ENCODE measurements at regions not wholly inside any gene's neighbourhood (a gene's known extent, or its start where the extent isn't known, plus 50 kb on each side); places are given as distances from the start of the nearest gene placed in this dataset.

GRCh38 chr2:128986867-128987268, 668.2 kb upstream of the HS6ST1 start:
- Mint-ChIP-seq H3K27me3 (ENCODE audit: low read depth) (no peaks in the 10 kb centered on the region), H3K4me1 (ENCODE audit: low read depth) (no peaks in the 10 kb centered on the region), H3K4me3 (no peak overlapping the region), H3K9me3 (no peaks in the 10 kb centered on the region), H3K36me3 (ENCODE audit: insufficient read depth) (no peaks in the 10 kb centered on the region)
- ATAC-seq (no peak), DNase-seq (no peak)

- Mint-ChIP-seq H3K4me3 (no peak overlapping the region), H3K9me3 (no peaks in the 10 kb centered on the region), H3K27me3 (ENCODE audit: low read depth) (no peaks in the 10 kb centered on the region), H3K36me3 (ENCODE audit: insufficient read depth) (no peaks in the 10 kb centered on the region), H3K4me1 (ENCODE audit: low read depth) (no peaks in the 10 kb centered on the region)
- no peak for ATAC-seq
- DNase-seq, result no peak
Observed at GRCh38 chr2:128988326-128988725, 669.7 kb upstream of the HS6ST1 start.

- Mint-ChIP-seq H3K4me1 (ENCODE audit: low read depth) (no peaks in the 10 kb centered on the region), H3K4me3 (no peak overlapping the region), H3K36me3 (ENCODE audit: insufficient read depth) (no peaks in the 10 kb centered on the region), H3K9me3 (no peaks in the 10 kb centered on the region), H3K27me3 (ENCODE audit: low read depth) (no peaks in the 10 kb centered on the region)
- no peak for DNase-seq
- no peak for ATAC-seq
Observed at GRCh38 chr2:128988967-128989366, 670.3 kb upstream of the HS6ST1 start.

- Mint-ChIP-seq H3K36me3 (ENCODE audit: insufficient read depth) (no peaks in the 10 kb centered on the region), H3K4me3 (no peak overlapping the region), H3K9me3 (no peaks in the 10 kb centered on the region), H3K4me1 (ENCODE audit: low read depth) (no peaks in the 10 kb centered on the region), H3K27me3 (ENCODE audit: low read depth) (no peaks in the 10 kb centered on the region)
- no peak for ATAC-seq
- DNase-seq, result no peak
Observed at GRCh38 chr2:128995086-128995485, 676.4 kb upstream of the HS6ST1 start.

- Mint-ChIP-seq H3K36me3 (ENCODE audit: insufficient read depth) (no peaks in the 10 kb centered on the region), H3K4me3 (no peak overlapping the region), H3K27me3 (ENCODE audit: low read depth) (no peaks in the 10 kb centered on the region), H3K9me3 (no peaks in the 10 kb centered on the region), H3K4me1 (ENCODE audit: low read depth) (no peaks in the 10 kb centered on the region)
- no peak for DNase-seq
- ATAC-seq, result no peak
Observed at GRCh38 chr2:128996078-128996477, 677.4 kb upstream of the HS6ST1 start.

- DNase-seq (no peak), ATAC-seq (no peak)
- Mint-ChIP-seq H3K27me3 (ENCODE audit: low read depth) (no peaks in the 10 kb centered on the region), H3K4me3 (no peak overlapping the region), H3K4me1 (ENCODE audit: low read depth) (no peaks in the 10 kb centered on the region), H3K36me3 (ENCODE audit: insufficient read depth) (no peaks in the 10 kb centered on the region), H3K9me3 (no peaks in the 10 kb centered on the region)
Observed at GRCh38 chr2:128997166-128997866, 678.6 kb upstream of the HS6ST1 start.

- no peaks in the 10 kb centered on the region for H3K36me3 Mint-ChIP-seq (ENCODE audit: insufficient read depth)
- no peak for ATAC-seq
- no peak overlapping the region for H3K4me3 Mint-ChIP-seq
- peaks cover 2% of the 10 kb centered on the region for H3K27me3 Mint-ChIP-seq (ENCODE audit: low read depth)
- H3K9me3 Mint-ChIP-seq, result no peaks in the 10 kb centered on the region
- H3K4me1 Mint-ChIP-seq (ENCODE audit: low read depth), result no peaks in the 10 kb centered on the region
- DNase-seq, result no peak
Observed at GRCh38 chr2:129001926-129002325, 683.3 kb upstream of the HS6ST1 start.

- Mint-ChIP-seq H3K4me1 (ENCODE audit: low read depth) (no peaks in the 10 kb centered on the region), H3K9me3 (no peaks in the 10 kb centered on the region), H3K27me3 (ENCODE audit: low read depth) (peaks cover 2% of the 10 kb centered on the region), H3K36me3 (ENCODE audit: insufficient read depth) (no peaks in the 10 kb centered on the region), H3K4me3 (no peak overlapping the region)
- DNase-seq (no peak), ATAC-seq (no peak)
Observed at GRCh38 chr2:129002751-129003150, 684.1 kb upstream of the HS6ST1 start.

- ATAC-seq, result no peak
Observed at GRCh38 chr2:129004485-129004884, 685.8 kb upstream of the HS6ST1 start.

GRCh38 chr2:129004940-129005490, 686.3 kb upstream of the HS6ST1 start:
- Mint-ChIP-seq H3K4me3 (no peak overlapping the region), H3K27me3 (ENCODE audit: low read depth) (peaks cover 2% of the 10 kb centered on the region), H3K36me3 (ENCODE audit: insufficient read depth) (no peaks in the 10 kb centered on the region), H3K4me1 (ENCODE audit: low read depth) (no peaks in the 10 kb centered on the region), H3K9me3 (no peaks in the 10 kb centered on the region)
- ATAC-seq (no peak), DNase-seq (no peak)

More at GRCh38 chr2:129004485-129004884, 685.8 kb upstream of the HS6ST1 start:
- Mint-ChIP-seq H3K4me1 (ENCODE audit: low read depth) (no peaks in the 10 kb centered on the region), H3K36me3 (ENCODE audit: insufficient read depth) (no peaks in the 10 kb centered on the region), H3K27me3 (ENCODE audit: low read depth) (peaks cover 2% of the 10 kb centered on the region), H3K9me3 (no peaks in the 10 kb centered on the region), H3K4me3 (no peak overlapping the region)
- no peak for DNase-seq

- H3K27me3 Mint-ChIP-seq (ENCODE audit: low read depth), result peaks cover 2% of the 10 kb centered on the region
- no peaks in the 10 kb centered on the region for H3K36me3 Mint-ChIP-seq (ENCODE audit: insufficient read depth)
- no peaks in the 10 kb centered on the region for H3K9me3 Mint-ChIP-seq
- no peak overlapping the region for H3K4me3 Mint-ChIP-seq
- H3K4me1 Mint-ChIP-seq (ENCODE audit: low read depth), result no peaks in the 10 kb centered on the region
- DNase-seq (no peak), ATAC-seq (no peak)
Observed at GRCh38 chr2:129006135-129006886, 687.6 kb upstream of the HS6ST1 start.

- no peaks in the 10 kb centered on the region for H3K4me1 Mint-ChIP-seq (ENCODE audit: low read depth)
- no peaks in the 10 kb centered on the region for H3K36me3 Mint-ChIP-seq (ENCODE audit: insufficient read depth)
- ATAC-seq (no peak), DNase-seq (no peak)
- no peaks in the 10 kb centered on the region for H3K9me3 Mint-ChIP-seq
- no peak overlapping the region for H3K4me3 Mint-ChIP-seq
- peaks cover 2% of the 10 kb centered on the region for H3K27me3 Mint-ChIP-seq (ENCODE audit: low read depth)
Observed at GRCh38 chr2:129006901-129007300, 688.2 kb upstream of the HS6ST1 start.

GRCh38 chr2:129008055-129008880, 689.6 kb upstream of the HS6ST1 start:
- H3K27me3 Mint-ChIP-seq (ENCODE audit: low read depth), result peaks cover 2% of the 10 kb centered on the region
- no peak for ATAC-seq
- DNase-seq, result no peak
- no peak overlapping the region for H3K4me3 Mint-ChIP-seq
- no peaks in the 10 kb centered on the region for H3K4me1 Mint-ChIP-seq (ENCODE audit: low read depth)
- H3K9me3 Mint-ChIP-seq, result no peaks in the 10 kb centered on the region
- H3K36me3 Mint-ChIP-seq (ENCODE audit: insufficient read depth), result no peaks in the 10 kb centered on the region

GRCh38 chr2:129008881-129009554, 690.4 kb upstream of the HS6ST1 start:
- ATAC-seq (no peak), DNase-seq (no peak)
- H3K27me3 Mint-ChIP-seq (ENCODE audit: low read depth), result peaks cover 2% of the 10 kb centered on the region
- no peaks in the 10 kb centered on the region for H3K36me3 Mint-ChIP-seq (ENCODE audit: insufficient read depth)
- no peaks in the 10 kb centered on the region for H3K9me3 Mint-ChIP-seq
- H3K4me1 Mint-ChIP-seq (ENCODE audit: low read depth), result no peaks in the 10 kb centered on the region
- H3K4me3 Mint-ChIP-seq, result no peak overlapping the region

Data from activated T-cell treated with anti-CD3 and anti-CD28 coated beads, Interleukin-2, amount 50 U/mL, for 4 hours (primary cell).